Panc1 (cell line): ENCODE measurements at regions not wholly inside any gene's neighbourhood (a gene's known extent, or its start where the extent isn't known, plus 50 kb on each side); places are given as distances from the start of the nearest gene placed in this dataset.

Source experiments
- ATAC-seq: fragments of 200-7000 bp; cut with Tn5 transposase; 2 replicates; pipeline ENCODE4 v1.9.1; 2020; ENCODE audit warnings: mild to moderate bottlenecking, moderate library complexity
- BruUV-seq: library from RNA; stranded (reverse); fragments of 400-500 nt; replicated peaks from 2 replicates; lab custom pipeline; 2021; lab: Mats Ljungman, UMichigan
- CTCF ChIA-PET: fragments of 300-600 bp; sonication (Branson Sonifier 250); formaldehyde crosslinking; loops from one replicate; lab custom pipeline; 2022; ENCODE audit warnings: antibody characterized with exemption; lab: Charles Lee
- POLR2A ChIA-PET: fragments of 300-600 bp; sonication (Branson Sonifier 250); formaldehyde crosslinking; loops from one replicate; lab custom pipeline; 2022; ENCODE audit warnings: antibody characterized with exemption; lab: Charles Lee
- DNase-seq: peaks from one replicate; pipeline ENCODE4 v3.0.0-alpha.2; 2010; ENCODE audit warnings: low read depth, low spot score
- H3K27ac ChIP-seq: 2 replicates; pipeline ENCODE4 v1.5.1; 2011; ENCODE audit warnings: mild to moderate bottlenecking, low read length, inconsistent platforms
- H3K27me3 ChIP-seq: fragments of 200-500 bp; sonication (Bioruptor generic); 2 replicates; pipeline ENCODE4 v1.6.0; 2014; ENCODE audit warnings: low read length, inconsistent platforms; ENCODE audit not compliant: control insufficient read depth, insufficient read depth
- H3K36me3 ChIP-seq: fragments of 200-500 bp; sonication (Bioruptor generic); 2 replicates; pipeline ENCODE4 v1.5.1; 2014; ENCODE audit warnings: inconsistent platforms, mild to moderate bottlenecking, low read length, moderate library complexity; ENCODE audit not compliant: control insufficient read depth, insufficient read depth
- H3K4me1 ChIP-seq: 2 replicates; pipeline ENCODE4 v1.5.1; 2011; ENCODE audit warnings: inconsistent platforms, mild to moderate bottlenecking, low read length, moderate library complexity; ENCODE audit not compliant: control insufficient read depth, insufficient read depth
- H3K4me3 ChIP-seq, 2 experiments: 2 replicates each; pipeline ENCODE4 v1.5.1; 2011 to 2012; ENCODE audit warnings: low read depth in 2 of 2, low read length in 2 of 2, mild to moderate bottlenecking in 2 of 2, inconsistent platforms in 1 of 2, moderate library complexity in 1 of 2
- H3K9me3 ChIP-seq: fragments of 200-500 bp; sonication (Bioruptor generic); 2 replicates; pipeline ENCODE4 v1.5.1; 2014; ENCODE audit warnings: low read depth, mild to moderate bottlenecking, inconsistent platforms, low read length, moderate library complexity; ENCODE audit not compliant: control insufficient read depth, insufficient read depth
- POLR2AphosphoS5 ChIP-seq: IDR thresholded peaks from 2 replicates; pipeline ENCODE4 v1.6.1; 2012; ENCODE audit warnings: mild to moderate bottlenecking, low read depth, low read length, moderate library complexity
- SIN3A ChIP-seq: IDR thresholded peaks from 2 replicates; pipeline ENCODE4 v1.6.1; 2012; ENCODE audit warnings: low read depth, mild to moderate bottlenecking, low read length, moderate library complexity, borderline replicate concordance; ENCODE audit not compliant: insufficient read depth
- TCF7L2 ChIP-seq: IDR thresholded peaks from 2 replicates; pipeline ENCODE4 v1.6.1; 2011; ENCODE audit warnings: mild to moderate bottlenecking, low read depth, low read length, inconsistent platforms
- in situ Hi-C: cut with HindIII; loops from 2 replicates; pipeline ENCODE4 v1.10.0; 2016; ENCODE audit warnings: low sequenced_read_pairs, low pct_unique_long_range_greater_than_20kb
- intact Hi-C: fragments of 100-400 bp; cut with micrococcal nuclease; formaldehyde crosslinking; loops from one replicate; pipeline ENCODE4 v1.10.0; 2022; ENCODE audit not compliant: unreplicated experiment
- TF ChIP-seq, protein P1 (sequence below), 2 experiments: IDR thresholded peaks; 2 replicates each; pipeline ENCODE4 v1.6.1; 2011 to 2012; ENCODE audit warnings: low read depth in 2 of 2, control low read depth in 1 of 2, low read length in 1 of 2, mild to moderate bottlenecking in 1 of 2, moderate library complexity in 1 of 2; ENCODE audit not compliant: insufficient read depth in 1 of 2
- TF ChIP-seq, protein P2 (sequence below): fragments of 450-650 bp; IDR thresholded peaks from 2 replicates; pipeline ENCODE4 v1.5.1; 2017; ENCODE audit warnings: mild to moderate bottlenecking

DNA sequence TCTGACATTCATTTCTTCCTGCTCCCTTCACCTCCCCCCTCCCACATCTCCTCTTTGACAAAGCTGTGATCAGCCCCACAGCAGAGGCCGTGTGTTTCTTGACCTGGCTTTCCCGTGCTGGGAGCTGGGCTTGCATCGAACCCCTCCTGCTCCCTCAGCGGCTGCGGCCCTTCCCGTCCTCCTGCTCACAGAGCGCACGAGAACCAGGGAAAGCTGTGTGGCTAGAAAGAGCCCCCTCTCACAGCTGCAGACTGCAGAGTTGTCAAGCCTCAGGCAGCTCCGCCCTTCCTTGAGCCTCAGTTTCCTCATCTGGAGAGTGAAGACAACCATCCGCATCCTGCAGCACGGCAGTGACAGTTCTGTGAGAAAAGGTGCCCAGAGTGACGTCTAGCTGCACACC lies 65.7 kb upstream of the GLI2 start:
- no peaks in the 10 kb centered on the region for H3K36me3 ChIP-seq
- H3K4me1 ChIP-seq = no peaks in the 10 kb centered on the region
- no peak overlapping the region for H3K27ac ChIP-seq
- intact Hi-C loops (loop anchor here (10.0 kb wide), 1 partner anchor 355 kb away; no protein-coding TSS in a partner anchor), in situ Hi-C loops (no loop called here)
- H3K27me3 ChIP-seq = no peaks in the 10 kb centered on the region
- TF ChIP-seq, protein P1, sequence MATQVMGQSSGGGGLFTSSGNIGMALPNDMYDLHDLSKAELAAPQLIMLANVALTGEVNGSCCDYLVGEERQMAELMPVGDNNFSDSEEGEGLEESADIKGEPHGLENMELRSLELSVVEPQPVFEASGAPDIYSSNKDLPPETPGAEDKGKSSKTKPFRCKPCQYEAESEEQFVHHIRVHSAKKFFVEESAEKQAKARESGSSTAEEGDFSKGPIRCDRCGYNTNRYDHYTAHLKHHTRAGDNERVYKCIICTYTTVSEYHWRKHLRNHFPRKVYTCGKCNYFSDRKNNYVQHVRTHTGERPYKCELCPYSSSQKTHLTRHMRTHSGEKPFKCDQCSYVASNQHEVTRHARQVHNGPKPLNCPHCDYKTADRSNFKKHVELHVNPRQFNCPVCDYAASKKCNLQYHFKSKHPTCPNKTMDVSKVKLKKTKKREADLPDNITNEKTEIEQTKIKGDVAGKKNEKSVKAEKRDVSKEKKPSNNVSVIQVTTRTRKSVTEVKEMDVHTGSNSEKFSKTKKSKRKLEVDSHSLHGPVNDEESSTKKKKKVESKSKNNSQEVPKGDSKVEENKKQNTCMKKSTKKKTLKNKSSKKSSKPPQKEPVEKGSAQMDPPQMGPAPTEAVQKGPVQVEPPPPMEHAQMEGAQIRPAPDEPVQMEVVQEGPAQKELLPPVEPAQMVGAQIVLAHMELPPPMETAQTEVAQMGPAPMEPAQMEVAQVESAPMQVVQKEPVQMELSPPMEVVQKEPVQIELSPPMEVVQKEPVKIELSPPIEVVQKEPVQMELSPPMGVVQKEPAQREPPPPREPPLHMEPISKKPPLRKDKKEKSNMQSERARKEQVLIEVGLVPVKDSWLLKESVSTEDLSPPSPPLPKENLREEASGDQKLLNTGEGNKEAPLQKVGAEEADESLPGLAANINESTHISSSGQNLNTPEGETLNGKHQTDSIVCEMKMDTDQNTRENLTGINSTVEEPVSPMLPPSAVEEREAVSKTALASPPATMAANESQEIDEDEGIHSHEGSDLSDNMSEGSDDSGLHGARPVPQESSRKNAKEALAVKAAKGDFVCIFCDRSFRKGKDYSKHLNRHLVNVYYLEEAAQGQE (IDR thresholded peaks at IDR 0.05; ENCODE audit: insufficient read depth in 1 of 2, low read depth in 2 of 2, low read length in 1 of 2) = no peak
- TF ChIP-seq TCF7L2 (no peak), SIN3A (no peak), POLR2AphosphoS5 (no peak)
- TF ChIP-seq, protein P2, sequence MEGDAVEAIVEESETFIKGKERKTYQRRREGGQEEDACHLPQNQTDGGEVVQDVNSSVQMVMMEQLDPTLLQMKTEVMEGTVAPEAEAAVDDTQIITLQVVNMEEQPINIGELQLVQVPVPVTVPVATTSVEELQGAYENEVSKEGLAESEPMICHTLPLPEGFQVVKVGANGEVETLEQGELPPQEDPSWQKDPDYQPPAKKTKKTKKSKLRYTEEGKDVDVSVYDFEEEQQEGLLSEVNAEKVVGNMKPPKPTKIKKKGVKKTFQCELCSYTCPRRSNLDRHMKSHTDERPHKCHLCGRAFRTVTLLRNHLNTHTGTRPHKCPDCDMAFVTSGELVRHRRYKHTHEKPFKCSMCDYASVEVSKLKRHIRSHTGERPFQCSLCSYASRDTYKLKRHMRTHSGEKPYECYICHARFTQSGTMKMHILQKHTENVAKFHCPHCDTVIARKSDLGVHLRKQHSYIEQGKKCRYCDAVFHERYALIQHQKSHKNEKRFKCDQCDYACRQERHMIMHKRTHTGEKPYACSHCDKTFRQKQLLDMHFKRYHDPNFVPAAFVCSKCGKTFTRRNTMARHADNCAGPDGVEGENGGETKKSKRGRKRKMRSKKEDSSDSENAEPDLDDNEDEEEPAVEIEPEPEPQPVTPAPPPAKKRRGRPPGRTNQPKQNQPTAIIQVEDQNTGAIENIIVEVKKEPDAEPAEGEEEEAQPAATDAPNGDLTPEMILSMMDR = no peak
- ChIA-PET CTCF (no interaction called here), POLR2A (no interaction called here)
- DNase-seq (no peak), ATAC-seq (no peak)
- H3K4me3 ChIP-seq = no peak overlapping the region
- no TSS peak for BruUV-seq
- 0 out of 2 replicates have a peak, but pooled peaks cover 5% of the 10 kb centered on the region for H3K9me3 ChIP-seq

DNA sequence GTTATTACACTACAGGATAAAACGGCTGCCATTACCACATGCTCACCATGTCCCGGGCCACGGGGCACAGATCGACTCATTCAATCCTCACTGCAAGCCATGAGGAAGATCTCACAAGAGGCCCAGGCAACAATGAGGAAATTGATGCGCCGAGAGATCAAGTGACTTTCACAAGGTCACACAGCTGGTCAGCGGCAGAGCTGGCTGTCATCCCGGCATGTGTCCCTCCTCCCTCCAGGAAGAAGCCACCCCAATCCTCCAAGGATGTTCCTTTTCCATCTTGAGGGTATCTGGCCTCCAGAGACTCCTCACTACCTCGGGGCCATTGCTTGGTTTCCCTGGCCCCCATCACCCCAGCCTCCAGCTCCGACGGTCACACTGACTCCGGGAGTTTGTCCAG lies 65.3 kb upstream of the GLI2 start:
- CTCF ChIA-PET = no interaction called here

More for the DNA sequence above, 65.3 kb upstream of the GLI2 start:
- TF ChIP-seq POLR2AphosphoS5 = no peak
- TF ChIP-seq, protein P1 (IDR thresholded peaks at IDR 0.05; ENCODE audit: insufficient read depth in 1 of 2, low read depth in 2 of 2, low read length in 1 of 2) = no peak
- no peak for TF ChIP-seq SIN3A
- TF ChIP-seq TCF7L2 = no peak
- TF ChIP-seq, protein P2 = no peak
- POLR2A ChIA-PET = no interaction called here
- H3K27ac ChIP-seq = no peak overlapping the region
- DNase-seq = no peak
- in situ Hi-C loops (no loop called here), intact Hi-C loops (loop anchor here (10.0 kb wide), 1 partner anchor 356 kb away; no protein-coding TSS in a partner anchor)
- no peaks in the 10 kb centered on the region for H3K4me1 ChIP-seq
- H3K36me3 ChIP-seq = no peaks in the 10 kb centered on the region
- no peaks in the 10 kb centered on the region for H3K27me3 ChIP-seq
- H3K9me3 ChIP-seq = 0 out of 2 replicates have a peak, but pooled peaks cover 5% of the 10 kb centered on the region
- no TSS peak for BruUV-seq
- ATAC-seq = no peak
- H3K4me3 ChIP-seq = no peak overlapping the region
